Activated T-cell treated with anti-CD3 and anti-CD28 coated beads, Interleukin-2, amount 50 U/mL, for 48 hours (primary cell): ENCODE measurements at regions not wholly inside any gene's neighbourhood (a gene's known extent, or its start where the extent isn't known, plus 50 kb on each side); places are given as distances from the start of the nearest gene placed in this dataset.
"Not testable (repeated sequence)": the region's sequence is repeated elsewhere in the genome, so short reads cannot be mapped to it uniquely, and the experiment has no call there.

Source experiments
- DNase-seq, 2 experiments: peaks; one replicate each; pipeline ENCODE4 v3.0.0-alpha.2; 2020

- no peak for DNase-seq
Measured at GRCh38 chr2:150370561-150370960, 116.9 kb downstream of the RND3 start.

- no peak for DNase-seq
Measured at GRCh38 chr2:150369862-150370261, 117.6 kb downstream of the RND3 start.

GRCh38 chr2:150358468-150358807 lies 129.0 kb downstream of the RND3 start:
- no peak for DNase-seq

GRCh38 chr2:150357770-150358467 lies 129.5 kb downstream of the RND3 start:
- no peak for DNase-seq

DNA sequence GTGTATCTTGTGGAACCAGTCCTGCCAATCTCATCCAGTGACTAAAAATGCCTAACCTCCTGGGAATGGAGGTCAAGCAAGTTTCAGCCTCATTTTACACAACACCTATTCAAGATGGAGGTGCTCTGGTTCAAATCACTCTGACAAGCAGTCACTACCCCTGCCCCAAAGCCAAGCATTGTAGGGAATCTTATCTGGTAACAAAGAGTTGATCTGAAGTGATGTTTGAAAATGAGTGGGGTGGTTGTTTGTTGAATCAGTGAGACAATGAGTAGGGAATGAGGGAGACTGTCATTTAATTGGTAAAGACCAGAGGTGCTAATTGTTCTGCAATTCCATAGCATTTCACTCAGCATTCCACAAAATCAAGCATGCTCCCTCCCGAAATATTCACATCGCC lies 132.0 kb downstream of the RND3 start:
- no peak for DNase-seq

GRCh38 chr2:150353376-150353775 lies 134.1 kb downstream of the RND3 start:
- no peak for DNase-seq

DNA sequence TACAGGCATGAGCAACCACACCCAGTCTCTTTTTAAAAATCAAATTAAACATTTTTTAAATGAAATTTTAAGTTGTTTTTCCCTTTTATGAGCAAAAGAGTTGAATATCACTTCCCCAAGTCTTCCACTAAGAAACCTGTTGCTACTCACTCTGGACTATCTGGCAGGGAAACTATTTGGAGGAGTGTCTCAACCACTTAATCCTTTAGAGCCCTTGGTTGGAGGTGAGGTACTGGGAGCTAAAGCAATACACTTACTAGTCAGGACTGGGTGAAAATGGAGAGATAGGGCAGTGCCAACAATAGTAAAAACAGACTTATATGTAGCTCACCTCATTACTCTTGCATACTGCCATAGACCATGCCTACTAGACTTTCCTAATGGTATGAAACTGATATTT lies 135.5 kb downstream of the RND3 start:
- DNase-seq = no peak

DNA sequence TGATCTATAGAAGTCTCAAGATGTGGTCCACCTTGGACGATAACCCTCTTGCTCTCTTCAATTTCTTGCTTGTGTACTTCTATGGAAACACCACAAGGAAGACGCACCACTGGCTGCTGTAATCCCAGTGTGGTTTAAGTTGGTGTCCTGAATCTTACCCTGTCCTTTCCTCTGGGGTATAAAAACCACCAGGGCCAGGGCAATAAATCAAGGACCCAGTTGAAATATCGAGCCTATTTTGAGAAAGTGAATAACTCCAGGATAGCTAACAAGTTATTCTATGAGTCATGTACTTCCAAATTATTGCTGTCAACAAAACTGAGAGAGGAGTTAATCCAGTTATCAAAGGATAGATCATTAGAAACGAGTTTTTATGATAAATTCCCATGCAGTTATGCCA lies 137.0 kb downstream of the RND3 start:
- DNase-seq = no peak

DNA sequence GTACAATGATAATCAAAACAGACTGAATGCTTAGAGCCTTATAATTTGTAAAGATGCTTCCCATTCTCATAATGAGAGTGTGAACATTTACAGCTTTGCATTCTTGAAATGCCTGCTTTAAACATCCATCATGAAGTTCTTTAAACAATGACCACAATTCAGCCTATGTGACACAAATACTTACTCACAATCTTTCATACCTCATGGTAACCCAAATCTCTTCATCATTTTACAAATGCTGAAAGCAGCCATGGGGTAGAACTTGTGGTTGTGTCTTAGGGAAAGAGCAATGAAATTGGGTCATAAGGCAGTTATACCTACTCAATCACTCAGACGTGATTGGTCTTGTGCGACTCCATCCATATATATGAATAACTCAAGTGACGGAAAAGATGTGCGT lies 140.7 kb downstream of the RND3 start:
- no peak for DNase-seq

- no peak for DNase-seq
Measured at GRCh38 chr2:150341982-150342680, 145.3 kb downstream of the RND3 start.

DNA sequence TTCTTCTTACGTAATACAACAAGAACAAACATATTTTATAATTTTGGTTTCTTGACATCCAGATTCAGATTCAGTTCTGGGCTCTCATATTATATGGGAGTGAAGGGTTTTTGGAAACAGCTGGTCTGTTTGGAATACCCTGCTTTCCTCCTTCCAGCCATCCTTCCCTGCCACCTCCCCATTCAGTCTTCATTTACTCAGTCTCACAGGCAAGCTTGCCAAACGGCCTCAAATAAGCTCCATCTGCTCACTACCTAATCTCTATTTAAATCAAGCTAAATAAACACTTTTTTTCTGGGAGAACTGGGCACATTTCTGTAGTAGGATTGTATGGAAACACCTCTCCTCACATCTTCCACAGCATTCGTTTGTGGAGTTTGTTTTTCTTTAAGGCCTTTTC lies 147.5 kb downstream of the RND3 start:
- no peak for DNase-seq

DNA sequence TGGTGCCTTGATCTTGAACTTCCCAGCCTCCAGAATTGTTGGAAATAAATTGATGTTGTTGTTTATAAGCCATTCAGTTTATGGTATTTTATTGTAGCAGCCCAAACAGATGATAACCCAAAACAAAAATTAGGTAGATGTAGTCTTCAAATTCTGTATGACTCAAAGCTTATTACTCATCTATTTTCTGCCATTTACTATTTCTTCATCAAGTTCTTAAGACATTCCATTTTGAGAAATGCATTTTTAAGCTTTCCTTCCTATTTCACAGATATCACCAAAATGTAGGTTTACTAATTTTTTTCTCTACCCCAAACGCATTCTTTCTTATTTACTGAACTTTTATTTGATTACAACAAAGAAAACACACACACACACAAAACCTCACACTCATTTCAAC lies 148.2 kb downstream of the RND3 start:
- DNase-seq = no peak

DNA sequence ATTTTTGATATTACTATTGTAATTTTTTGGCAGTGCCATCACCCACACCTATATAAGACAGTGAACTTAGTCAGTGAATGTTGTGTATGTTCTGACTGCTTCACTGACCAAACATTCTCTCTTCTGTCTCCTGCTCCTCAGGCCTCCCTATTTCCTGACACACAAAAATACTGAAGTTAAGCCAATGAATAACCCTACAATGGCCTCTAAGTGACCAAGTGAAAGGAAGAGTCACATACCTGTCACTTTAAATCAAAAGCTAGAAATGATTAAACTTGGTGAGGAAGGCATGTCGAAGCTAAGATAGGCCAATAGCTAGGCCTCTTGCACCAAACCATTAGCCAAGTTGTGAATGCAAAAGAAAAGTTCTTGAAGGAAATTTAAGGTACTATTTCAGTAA lies 151.9 kb downstream of the RND3 start:
- DNase-seq = no peak

DNA sequence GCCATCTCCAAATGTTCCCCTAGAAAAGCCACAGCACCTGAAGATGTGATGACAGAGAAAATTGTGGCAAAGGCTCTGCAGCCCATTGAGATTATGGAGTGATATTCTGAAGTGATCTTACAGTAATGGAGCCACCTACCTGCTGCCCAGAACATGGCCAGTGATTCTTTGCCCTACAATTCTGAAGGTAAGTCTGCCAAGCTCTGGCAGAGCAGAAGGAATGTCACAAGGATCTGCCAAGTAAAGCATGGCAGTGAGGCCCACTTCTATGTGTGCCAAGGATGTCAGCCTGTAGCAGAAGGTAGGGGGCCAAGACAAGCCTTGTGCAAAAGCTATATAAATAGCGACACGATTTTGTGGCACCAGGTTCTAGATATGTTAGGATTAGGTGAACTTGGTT lies 155.1 kb downstream of the RND3 start:
- no peak for DNase-seq

- DNase-seq = no peak
Measured at GRCh38 chr2:150327564-150328489, 159.6 kb downstream of the RND3 start.

GRCh38 chr2:150325656-150326314 lies 161.7 kb downstream of the RND3 start:
- no peak for DNase-seq

DNA sequence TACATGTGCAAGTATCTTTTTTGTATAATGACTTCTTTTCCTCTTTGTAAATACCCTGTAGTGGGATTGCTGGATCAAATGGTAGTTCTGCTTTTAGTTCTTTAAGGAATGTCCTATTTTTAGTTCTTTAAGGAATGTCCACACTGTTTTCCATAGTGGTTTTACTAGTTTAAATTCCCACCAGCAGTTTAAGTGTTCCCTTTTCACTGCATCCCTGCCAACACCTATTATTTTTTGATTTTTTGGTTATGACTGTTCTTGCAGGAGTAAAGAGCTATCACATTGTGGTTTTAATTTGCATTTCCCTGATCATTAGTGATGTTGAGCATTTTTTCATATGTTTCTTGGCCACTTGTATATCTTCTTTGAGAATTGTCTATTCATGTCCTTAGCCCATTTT lies 164.4 kb downstream of the RND3 start:
- not testable (repeated sequence) for DNase-seq

- no peak for DNase-seq
Measured at GRCh38 chr2:150320608-150321007, 166.9 kb downstream of the RND3 start.

- DNase-seq = no peak
Measured at GRCh38 chr2:150319658-150320555, 167.6 kb downstream of the RND3 start.

DNA sequence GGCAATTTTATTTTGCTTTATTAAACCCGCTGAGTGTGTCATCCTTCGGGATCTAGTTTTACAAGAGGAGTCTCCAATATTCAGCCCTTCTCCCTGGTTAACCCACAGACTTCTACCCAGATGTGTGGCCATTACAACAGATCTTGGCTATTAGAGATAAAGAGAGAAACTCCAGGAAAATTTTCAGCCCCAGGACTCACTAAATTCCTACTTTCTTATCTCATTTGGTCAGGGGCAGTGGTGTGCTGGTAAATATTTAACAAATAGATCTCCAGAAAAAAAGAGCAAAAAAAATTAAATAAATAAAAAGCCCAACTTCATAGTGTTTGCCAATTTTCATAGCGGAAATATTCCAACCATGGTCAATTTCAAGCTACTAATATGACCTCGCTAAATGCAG lies 168.4 kb downstream of the RND3 start:
- DNase-seq = no peak

- DNase-seq = no peak
Measured at GRCh38 chr2:150312271-150312670, 175.2 kb downstream of the RND3 start.
